HCT116 (cell line): ENCODE measurements at regions not wholly inside any gene's neighbourhood (a gene's known extent, or its start where the extent isn't known, plus 50 kb on each side); places are given as distances from the start of the nearest gene placed in this dataset.

ENCODE experiments used
- ATAC-seq: fragments of 200-7000 bp; cut with Tn5 transposase; 2 replicates; pipeline ENCODE4 v1.9.1; 2020; ENCODE audit warnings: mild to moderate bottlenecking, moderate library complexity
- BruUV-seq: library from RNA; stranded (reverse); fragments of 400-500 nt; replicated peaks from 2 replicates; lab custom pipeline; 2021; lab: Mats Ljungman, UMichigan
- CTCF ChIA-PET: fragments of 300-600 bp; sonication (Branson Sonifier 250); formaldehyde crosslinking; loops from one replicate; lab custom pipeline; 2021; ENCODE audit warnings: antibody characterized with exemption; lab: Charles Lee
- POLR2A ChIA-PET: fragments of 300-600, 350-600 bp; sonication (Branson Sonifier 250); formaldehyde crosslinking; loops from one replicate; lab custom pipeline; 2021; ENCODE audit warnings: antibody characterized with exemption; lab: Charles Lee
- RAD21 ChIA-PET, 2 experiments: fragments of 300-600 bp; sonication (Branson Sonifier 250); formaldehyde crosslinking; loops; one replicate each; lab custom pipeline; 2023; ENCODE audit warnings: low total read pairs in 2 of 2; ENCODE audit not compliant: uncharacterized antibody in 2 of 2, unreplicated experiment in 2 of 2, low non-redundant PET in 1 of 2; lab: Charles Lee
- DNase-seq: peaks from one replicate; pipeline ENCODE4 v3.0.0-alpha.2; 2010; ENCODE audit warnings: low read depth, low spot score
- H2AFZ ChIP-seq: fragments of 200-600 bp; shearing (Covaris generic), sonication (generic); 2 replicates; pipeline ENCODE4 v1.6.1; 2017; ENCODE audit warnings: low read depth, mixed run types, mixed read lengths, antibody characterized with exemption, low read length; ENCODE audit not compliant: poor library complexity, severe bottlenecking
- H3K27ac ChIP-seq: 2 replicates; pipeline ENCODE4 v1.5.1; 2012; ENCODE audit warnings: low read depth, low read length
- H3K27me3 ChIP-seq: fragments of 200-600 bp; sonication (generic); 2 replicates; pipeline ENCODE4 v1.6.1; 2016; ENCODE audit warnings: mixed run types, low read length, mixed read lengths; ENCODE audit not compliant: insufficient read depth
- H3K36me3 ChIP-seq, 2 experiments: fragments of 200-500 bp in 1 of 2; fragments of 200-600 bp in 1 of 2; sonication (Bioruptor generic) in 1 of 2; sonication (generic) in 1 of 2; 2 replicates each; pipeline versions ENCODE4 v1.5.1 to v1.6.1; 2014 to 2016; ENCODE audit warnings: low read length in 2 of 2, inconsistent platforms in 1 of 2, mixed read lengths in 1 of 2, mixed run types in 1 of 2; ENCODE audit not compliant: insufficient read depth in 2 of 2, control insufficient read depth in 1 of 2
- H3K4me1 ChIP-seq, 2 experiments: fragments of 200-600 bp in 1 of 2; sonication (generic) in 1 of 2; 2 replicates each; pipeline versions ENCODE4 v1.5.1 to v1.6.1; 2012 to 2017; ENCODE audit warnings: low read length in 2 of 2, inconsistent platforms in 1 of 2, mild to moderate bottlenecking in 1 of 2, mixed read lengths in 1 of 2, mixed run types in 1 of 2, moderate library complexity in 1 of 2; ENCODE audit not compliant: insufficient read depth in 2 of 2, control insufficient read depth in 1 of 2
- H3K4me2 ChIP-seq: fragments of 200-600 bp; sonication (generic); 2 replicates; pipeline ENCODE4 v1.6.1; 2017; ENCODE audit warnings: mixed run types, low read length, mixed read lengths
- H3K4me3 ChIP-seq, 2 experiments: fragments of 200-600 bp in 1 of 2; sonication (generic) in 1 of 2; replicated peaks in 1 of 2; 2 replicates each; pipeline ENCODE4 v1.5.1; 2011 to 2016; ENCODE audit warnings: low read length in 2 of 2, control low read depth in 1 of 2, low read depth in 1 of 2, mild to moderate bottlenecking in 1 of 2, mixed read lengths in 1 of 2, mixed run types in 1 of 2
- H3K79me2 ChIP-seq: fragments of 200-600 bp; sonication (generic); 2 replicates; pipeline ENCODE4 v1.6.1; 2017; ENCODE audit warnings: mild to moderate bottlenecking, mixed run types, low read length, moderate library complexity, mixed read lengths; ENCODE audit not compliant: insufficient read depth
- H3K9ac ChIP-seq: fragments of 200-600 bp; sonication (generic); 2 replicates; pipeline ENCODE4 v1.6.1; 2016; ENCODE audit warnings: low read length, mixed read lengths
- H3K9me2 ChIP-seq: fragments of 200-600 bp; sonication (generic), shearing (Covaris generic); 2 replicates; pipeline ENCODE4 v1.6.1; 2017; ENCODE audit warnings: mixed run types, mild to moderate bottlenecking, moderate library complexity; ENCODE audit not compliant: insufficient read depth
- H3K9me3 ChIP-seq, 2 experiments: fragments of 200-500 bp in 1 of 2; fragments of 200-600 bp in 1 of 2; sonication (Bioruptor generic) in 1 of 2; sonication (generic) in 1 of 2; 2 replicates each; pipeline ENCODE4 v1.6.1; 2014 to 2017; ENCODE audit warnings: low read length in 2 of 2, mixed read lengths in 2 of 2, inconsistent platforms in 1 of 2, low read depth in 1 of 2, mild to moderate bottlenecking in 1 of 2, mixed run types in 1 of 2, moderate library complexity in 1 of 2; ENCODE audit not compliant: control insufficient read depth in 1 of 2, insufficient read depth in 1 of 2
- H4K20me1 ChIP-seq: fragments of 200-600 bp; sonication (generic), shearing (Covaris generic); 2 replicates; pipeline ENCODE4 v1.6.1; 2017; ENCODE audit warnings: mixed run types, mild to moderate bottlenecking, moderate library complexity; ENCODE audit not compliant: insufficient read depth
- ATF3 ChIP-seq: IDR thresholded peaks from 2 replicates; pipeline ENCODE4 v1.6.1; 2012
- CBX3 ChIP-seq: IDR thresholded peaks from 2 replicates; pipeline ENCODE4 v1.6.1; 2012; ENCODE audit warnings: low read depth
- CEBPB ChIP-seq: IDR thresholded peaks from 2 replicates; pipeline ENCODE4 v1.6.1; 2012; ENCODE audit warnings: low read depth
- CTCF ChIP-seq, 3 experiments: fragments of 200-600 bp in 1 of 3; sonication (generic) in 1 of 3; IDR thresholded peaks in 2 of 3; conservative IDR thresholded peaks in 1 of 3; 2 replicates each; pipeline ENCODE4 v1.5.1; 2012 to 2017; ENCODE audit warnings: low read depth in 2 of 3, low read length in 2 of 3, antibody characterized with exemption in 1 of 3, borderline replicate concordance in 1 of 3, control low read depth in 1 of 3, mild to moderate bottlenecking in 1 of 3, mixed read lengths in 1 of 3, mixed run types in 1 of 3, moderate library complexity in 1 of 3; ENCODE audit not compliant: insufficient read depth in 1 of 3
- EGR1 ChIP-seq: IDR thresholded peaks from 2 replicates; pipeline ENCODE4 v1.6.1; 2012; ENCODE audit warnings: low read depth
- ELF1 ChIP-seq: IDR thresholded peaks from 2 replicates; pipeline ENCODE4 v1.6.1; 2012; ENCODE audit warnings: low read depth, borderline replicate concordance
- EZH2phosphoT487 ChIP-seq: fragments of 200-600 bp; IDR thresholded peaks from 2 replicates; pipeline ENCODE4 v1.6.1; 2018; ENCODE audit warnings: antibody characterized with exemption, borderline replicate concordance
- FOSL1 ChIP-seq: IDR thresholded peaks from 2 replicates; pipeline ENCODE4 v1.6.1; 2012; ENCODE audit warnings: low read depth
- JUND ChIP-seq: IDR thresholded peaks from 2 replicates; pipeline ENCODE4 v1.6.1; 2012
- MAX ChIP-seq: IDR thresholded peaks from 2 replicates; pipeline ENCODE4 v1.6.1; 2012
- POLR2A ChIP-seq: IDR thresholded peaks from 2 replicates; pipeline ENCODE4 v1.7.0; 2011; ENCODE audit warnings: borderline replicate concordance; ENCODE audit not compliant: insufficient read depth, insufficient read length; ENCODE audit errors: extremely low read depth
- POLR2AphosphoS5 ChIP-seq: IDR thresholded peaks from 2 replicates; pipeline ENCODE4 v1.6.1; 2011; ENCODE audit warnings: mild to moderate bottlenecking, low read depth, low read length, moderate library complexity
- RAD21 ChIP-seq: IDR thresholded peaks from 2 replicates; pipeline ENCODE4 v1.6.1; 2012; ENCODE audit warnings: low read depth, mild to moderate bottlenecking
- SIN3A ChIP-seq: IDR thresholded peaks from 2 replicates; pipeline ENCODE4 v1.6.1; 2012; ENCODE audit warnings: low read depth
- SP1 ChIP-seq: IDR thresholded peaks from 2 replicates; pipeline ENCODE4 v1.6.1; 2012; ENCODE audit warnings: low read depth
- YY1 ChIP-seq: IDR thresholded peaks from 2 replicates; pipeline ENCODE4 v1.6.1; 2011; ENCODE audit warnings: low read length, low read depth, moderate library complexity, mild to moderate bottlenecking; ENCODE audit not compliant: insufficient replicate concordance; ENCODE audit errors: extremely low read depth
- ZFX ChIP-seq: fragments of 450-650 bp; IDR thresholded peaks from 2 replicates; pipeline ENCODE4 v1.6.1; 2017
- ZNF274 ChIP-seq: fragments of 200-500 bp; sonication (Bioruptor generic); IDR thresholded peaks from 2 replicates; pipeline ENCODE4 v1.6.1; 2014; ENCODE audit warnings: mild to moderate bottlenecking, low read depth, low read length, inconsistent platforms
- intact Hi-C: fragments of 100-400 bp; cut with micrococcal nuclease; formaldehyde crosslinking; loops from 2 replicates; pipeline ENCODE4 v1.10.0; 2022
- TF ChIP-seq, protein P1 (sequence below): IDR thresholded peaks from 2 replicates; pipeline ENCODE4 v1.6.1; 2011; ENCODE audit warnings: mild to moderate bottlenecking, low read length, moderate library complexity; ENCODE audit not compliant: insufficient replicate concordance; ENCODE audit errors: extremely low read depth

DNA sequence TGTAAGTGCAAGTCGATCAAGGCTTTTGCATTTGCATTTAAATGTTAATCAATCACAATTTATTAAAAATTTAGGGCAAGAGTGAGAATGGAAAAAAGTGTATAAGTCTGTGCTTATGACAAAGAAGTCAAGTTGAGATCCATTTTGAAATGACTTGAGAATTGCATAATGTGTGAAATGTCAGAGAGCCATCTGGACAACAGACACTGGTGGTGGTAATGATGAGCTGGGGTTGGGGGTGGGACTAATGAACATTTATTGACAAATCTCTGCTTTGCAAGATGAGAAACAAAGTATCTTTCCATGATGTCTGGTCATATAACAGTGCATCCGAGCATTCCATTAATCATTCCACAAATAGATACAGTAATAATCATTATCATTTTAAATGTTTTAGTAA is 89.4 kb upstream of the ZBTB20 start:
- no peak overlapping the region for H3K27ac ChIP-seq
- no peaks in the 10 kb centered on the region for H4K20me1 ChIP-seq
- H3K4me3 ChIP-seq, result no peak overlapping the region
- H3K9ac ChIP-seq, result no peak overlapping the region
- DNase-seq, result no peak
- H2AFZ ChIP-seq, result no peak overlapping the region
- no peaks in the 10 kb centered on the region for H3K9me2 ChIP-seq
- ATAC-seq, result no peak
- no peaks in the 10 kb centered on the region for H3K36me3 ChIP-seq
- peaks cover 4 to 16% of the 10 kb centered on the region in 2 experiments; a peak in 3 of 4 replicates for H3K4me1 ChIP-seq
- CTCF ChIA-PET, result no interaction called here
- POLR2A ChIA-PET, result no interaction called here
- no TSS peak for BruUV-seq
- H3K9me3 ChIP-seq, result no peaks in the 10 kb centered on the region
- no peaks in the 10 kb centered on the region for H3K27me3 ChIP-seq
- no peaks in the 10 kb centered on the region for H3K79me2 ChIP-seq
- no peak overlapping the region for H3K4me2 ChIP-seq
- RAD21 ChIA-PET, result no interaction called here
- intact Hi-C loops, result no loop called here
- no peak for TF ChIP-seq CBX3

DNA sequence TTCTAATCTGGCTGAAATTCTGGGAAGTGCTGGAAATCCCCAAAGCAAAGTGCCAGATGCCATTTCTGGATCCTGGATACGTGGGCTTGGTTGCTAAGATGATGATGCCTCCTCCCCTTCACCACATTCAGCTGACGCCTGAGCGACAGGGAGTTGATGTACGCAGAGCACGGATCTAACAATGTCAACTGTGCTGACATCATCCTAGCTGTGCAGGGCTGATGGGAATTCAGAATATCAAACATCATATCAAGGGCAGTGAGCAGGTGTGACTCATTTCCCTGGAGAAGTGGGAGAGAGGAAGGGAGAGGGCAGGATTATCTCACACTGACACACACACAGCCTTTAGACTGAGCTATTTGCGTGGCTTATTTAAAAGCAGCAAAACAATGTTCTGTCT is 92.6 kb upstream of the ZBTB20 start:
- DNase-seq, result peak; percentile 90
- Histone ChIP-seq H3K27me3 (no peaks in the 10 kb centered on the region), H4K20me1 (no peaks in the 10 kb centered on the region), H3K4me2 (peak overlapping the region; percentile 71), H3K9me2 (no peaks in the 10 kb centered on the region), H3K79me2 (no peaks in the 10 kb centered on the region), H3K9ac (no peak overlapping the region), H3K36me3 (no peaks in the 10 kb centered on the region), H3K4me1 (peaks cover 4 to 18% of the 10 kb centered on the region in 2 experiments; a peak in 3 of 4 replicates), H2AFZ (peak overlapping the region; percentile 98), H3K4me3 (peak overlapping the region in 1 of 2 experiments; percentile 33; a peak in 2 of 4 replicates), H3K9me3 (no peaks in the 10 kb centered on the region), H3K27ac (no peak overlapping the region)
- ChIA-PET POLR2A (no interaction called here), CTCF (no interaction called here), RAD21 (no interaction called here)
- intact Hi-C loops, result no loop called here
- peak; percentile 99 for ATAC-seq
- no TSS peak for BruUV-seq
- TF ChIP-seq ZNF274 (no peak), ZFX (no peak), ATF3 (peak; percentile 77), POLR2AphosphoS5 (no peak), MAX (peak; percentile 69), FOSL1 (peak; percentile 75), EGR1 (no peak), CEBPB (no peak; the same call in 1 of the 2 replicates), EZH2phosphoT487 (no peak), CBX3 (peak; percentile 97), RAD21 (peak; percentile 36; the same call in 1 of the 2 replicates), SP1 (peak; percentile 80), POLR2A (no peak), CTCF (IDR thresholded peaks at IDR 0.05 in 2 of 3, conservative IDR thresholded peaks at IDR 0.05 in 1 of 3; ENCODE audit: borderline replicate concordance in 1 of 3, insufficient read depth in 1 of 3, low read depth in 2 of 3, low read length in 2 of 3) (no peak), ELF1 (no peak), YY1 (no peak), JUND (peak; percentile 87), SIN3A (peak; percentile 76; the same call in 1 of the 2 replicates)
- TF ChIP-seq, protein P1, sequence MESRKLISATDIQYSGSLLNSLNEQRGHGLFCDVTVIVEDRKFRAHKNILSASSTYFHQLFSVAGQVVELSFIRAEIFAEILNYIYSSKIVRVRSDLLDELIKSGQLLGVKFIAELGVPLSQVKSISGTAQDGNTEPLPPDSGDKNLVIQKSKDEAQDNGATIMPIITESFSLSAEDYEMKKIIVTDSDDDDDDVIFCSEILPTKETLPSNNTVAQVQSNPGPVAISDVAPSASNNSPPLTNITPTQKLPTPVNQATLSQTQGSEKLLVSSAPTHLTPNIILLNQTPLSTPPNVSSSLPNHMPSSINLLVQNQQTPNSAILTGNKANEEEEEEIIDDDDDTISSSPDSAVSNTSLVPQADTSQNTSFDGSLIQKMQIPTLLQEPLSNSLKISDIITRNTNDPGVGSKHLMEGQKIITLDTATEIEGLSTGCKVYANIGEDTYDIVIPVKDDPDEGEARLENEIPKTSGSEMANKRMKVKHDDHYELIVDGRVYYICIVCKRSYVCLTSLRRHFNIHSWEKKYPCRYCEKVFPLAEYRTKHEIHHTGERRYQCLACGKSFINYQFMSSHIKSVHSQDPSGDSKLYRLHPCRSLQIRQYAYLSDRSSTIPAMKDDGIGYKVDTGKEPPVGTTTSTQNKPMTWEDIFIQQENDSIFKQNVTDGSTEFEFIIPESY, result no peak
